ENCODE measurements at regions not wholly inside any gene's neighbourhood (a gene's known extent, or its start where the extent isn't known, plus 50 kb on each side); places are given as distances from the start of the nearest gene placed in this dataset.
"Not testable (repeated sequence)": the region's sequence is repeated elsewhere in the genome, so short reads cannot be mapped to it uniquely, and the experiment has no call there.

- Mint-ChIP-seq H3K9me3 (no peaks in the 10 kb centered on the region), H3K36me3 (no peaks in the 10 kb centered on the region), H3K27ac (no peak overlapping the region)
- ATAC-seq (no peak), DNase-seq (ENCODE audit: low spot score in 2 of 2) (no peak)
Measured at GRCh38 chr3:150248116-150248887, 159.8 kb upstream of the TSC22D2 start.

- DNase-seq (ENCODE audit: low spot score in 2 of 2) (no peak), ATAC-seq (no peak)
- H3K36me3 Mint-ChIP-seq = no peaks in the 10 kb centered on the region
- H3K9me3 Mint-ChIP-seq = no peaks in the 10 kb centered on the region
- H3K27ac Mint-ChIP-seq = no peak overlapping the region
Measured at GRCh38 chr3:150247441-150247840, 160.7 kb upstream of the TSC22D2 start.

GRCh38 chr3:150243466-150243865 lies 164.6 kb upstream of the TSC22D2 start:
- DNase-seq (ENCODE audit: low spot score in 2 of 2) (no peak), ATAC-seq (no peak)
- Mint-ChIP-seq H3K9me3 (no peaks in the 10 kb centered on the region), H3K36me3 (no peaks in the 10 kb centered on the region), H3K27ac (no peak overlapping the region)

- H3K27ac Mint-ChIP-seq = no peak overlapping the region
- DNase-seq (ENCODE audit: low spot score in 2 of 2) (no peak), ATAC-seq (no peak)
- no peaks in the 10 kb centered on the region for H3K9me3 Mint-ChIP-seq
- H3K36me3 Mint-ChIP-seq = no peaks in the 10 kb centered on the region
Measured at GRCh38 chr3:150242220-150242936, 165.7 kb upstream of the TSC22D2 start.

GRCh38 chr3:150240891-150241290 lies 167.2 kb upstream of the TSC22D2 start:
- Mint-ChIP-seq H3K9me3 (no peaks in the 10 kb centered on the region), H3K27ac (no peak overlapping the region), H3K36me3 (no peaks in the 10 kb centered on the region)
- DNase-seq (ENCODE audit: low spot score in 2 of 2) (no peak), ATAC-seq (no peak)

GRCh38 chr3:150239766-150240165 lies 168.3 kb upstream of the TSC22D2 start:
- H3K9me3 Mint-ChIP-seq = no peaks in the 10 kb centered on the region
- no peak overlapping the region for H3K27ac Mint-ChIP-seq
- ATAC-seq = no peak
- DNase-seq (ENCODE audit: low spot score in 2 of 2) = no peak
- H3K36me3 Mint-ChIP-seq = no peaks in the 10 kb centered on the region

GRCh38 chr3:150238995-150239619 lies 169.0 kb upstream of the TSC22D2 start:
- DNase-seq (ENCODE audit: low spot score in 2 of 2) (no peak), ATAC-seq (no peak)
- no peaks in the 10 kb centered on the region for H3K9me3 Mint-ChIP-seq
- no peaks in the 10 kb centered on the region for H3K36me3 Mint-ChIP-seq
- H3K27ac Mint-ChIP-seq = no peak overlapping the region

- H3K27ac Mint-ChIP-seq = no peak overlapping the region
- no peaks in the 10 kb centered on the region for H3K9me3 Mint-ChIP-seq
- ATAC-seq = no peak
Measured at GRCh38 chr3:150238048-150238802, 169.9 kb upstream of the TSC22D2 start.

GRCh38 chr3:150237490-150237889 lies 170.6 kb upstream of the TSC22D2 start:
- no peaks in the 10 kb centered on the region for H3K36me3 Mint-ChIP-seq
- no peak for DNase-seq (ENCODE audit: low spot score in 2 of 2)
- H3K9me3 Mint-ChIP-seq = no peaks in the 10 kb centered on the region
- no peak for ATAC-seq
- no peak overlapping the region for H3K27ac Mint-ChIP-seq

More at GRCh38 chr3:150238048-150238802, 169.9 kb upstream of the TSC22D2 start:
- no peak for DNase-seq (ENCODE audit: low spot score in 2 of 2)
- H3K36me3 Mint-ChIP-seq = no peaks in the 10 kb centered on the region

- no peaks in the 10 kb centered on the region for H3K36me3 Mint-ChIP-seq
Measured at GRCh38 chr3:150236316-150237082, 171.6 kb upstream of the TSC22D2 start.

GRCh38 chr3:150235799-150236198 lies 172.3 kb upstream of the TSC22D2 start:
- Mint-ChIP-seq H3K36me3 (no peaks in the 10 kb centered on the region), H3K27ac (no peak overlapping the region), H3K9me3 (no peaks in the 10 kb centered on the region)
- no peak for ATAC-seq
- DNase-seq (ENCODE audit: low spot score in 2 of 2) = no peak

More at GRCh38 chr3:150236316-150237082, 171.6 kb upstream of the TSC22D2 start:
- DNase-seq (ENCODE audit: low spot score in 2 of 2) = no peak
- H3K27ac Mint-ChIP-seq = no peak overlapping the region
- H3K9me3 Mint-ChIP-seq = no peaks in the 10 kb centered on the region
- ATAC-seq = no peak

- ATAC-seq (no peak), DNase-seq (ENCODE audit: low spot score in 2 of 2) (no peak)
- H3K36me3 Mint-ChIP-seq = no peaks in the 10 kb centered on the region
- no peaks in the 10 kb centered on the region for H3K9me3 Mint-ChIP-seq
- no peak overlapping the region for H3K27ac Mint-ChIP-seq
Measured at GRCh38 chr3:150232992-150233451, 175.1 kb upstream of the TSC22D2 start.

GRCh38 chr3:150230037-150230436 lies 178.1 kb upstream of the TSC22D2 start:
- Mint-ChIP-seq H3K27ac (no peak overlapping the region), H3K9me3 (no peaks in the 10 kb centered on the region), H3K36me3 (no peaks in the 10 kb centered on the region)
- ATAC-seq = no peak
- no peak for DNase-seq (ENCODE audit: low spot score in 2 of 2)

- not testable (repeated sequence) for H3K27ac Mint-ChIP-seq; H3K36me3 Mint-ChIP-seq; ATAC-seq; H3K9me3 Mint-ChIP-seq; DNase-seq (ENCODE audit: low spot score in 2 of 2)
Measured at GRCh38 chr3:150228626-150229025, 179.5 kb upstream of the TSC22D2 start.

GRCh38 chr3:150227839-150228238 lies 180.3 kb upstream of the TSC22D2 start:
- peak; percentile 24 to 59 for ATAC-seq
- DNase-seq (ENCODE audit: low spot score in 2 of 2) = peak in 1 of 2 donors; percentile 61
- Mint-ChIP-seq H3K27ac (no peak overlapping the region), H3K9me3 (no peaks in the 10 kb centered on the region), H3K36me3 (no peaks in the 10 kb centered on the region)

GRCh38 chr3:150225986-150226385 lies 182.1 kb upstream of the TSC22D2 start:
- Mint-ChIP-seq H3K27ac (no peak overlapping the region), H3K36me3 (no peaks in the 10 kb centered on the region), H3K9me3 (no peaks in the 10 kb centered on the region)
- no peak for ATAC-seq
- DNase-seq (ENCODE audit: low spot score in 2 of 2) = no peak
